ENCODE measurements at regions not wholly inside any gene's neighbourhood (a gene's known extent, or its start where the extent isn't known, plus 50 kb on each side); places are given as distances from the start of the nearest gene placed in this dataset.
"Not testable (repeated sequence)": the region's sequence is repeated elsewhere in the genome, so short reads cannot be mapped to it uniquely, and the experiment has no call there.

GRCh38 chr2:239882781-239883180 lies 142.4 kb downstream of the NDUFA10 start:
- FAIRE-seq = no peak

GRCh38 chr2:239882331-239882732 lies 142.8 kb downstream of the NDUFA10 start:
- no peak for FAIRE-seq

GRCh38 chr2:239881561-239882320 lies 143.4 kb downstream of the NDUFA10 start:
- no peak for FAIRE-seq

GRCh38 chr2:239881031-239881471 lies 144.1 kb downstream of the NDUFA10 start:
- FAIRE-seq = no peak

GRCh38 chr2:239880396-239880795 lies 144.7 kb downstream of the NDUFA10 start:
- FAIRE-seq = no peak

GRCh38 chr2:239879423-239880084 lies 145.6 kb downstream of the NDUFA10 start:
- FAIRE-seq = no peak

- no peak for FAIRE-seq
Observed at GRCh38 chr2:239878686-239879085, 146.5 kb downstream of the NDUFA10 start.

GRCh38 chr2:239876948-239877289 lies 148.2 kb downstream of the NDUFA10 start:
- FAIRE-seq = no peak

- FAIRE-seq = no peak
Observed at GRCh38 chr2:239876271-239876947, 148.7 kb downstream of the NDUFA10 start.

- no peak for FAIRE-seq
Observed at GRCh38 chr2:239874636-239875356, 150.3 kb downstream of the NDUFA10 start.

- FAIRE-seq = no peak
Observed at GRCh38 chr2:239873656-239874635, 151.2 kb downstream of the NDUFA10 start.

GRCh38 chr2:239871481-239872435 lies 153.4 kb downstream of the NDUFA10 start:
- FAIRE-seq = no peak

- FAIRE-seq = no peak
Observed at GRCh38 chr2:239870863-239871262, 154.3 kb downstream of the NDUFA10 start.

GRCh38 chr2:239870276-239870675 lies 154.9 kb downstream of the NDUFA10 start:
- FAIRE-seq = no peak

GRCh38 chr2:239869272-239870155 lies 155.6 kb downstream of the NDUFA10 start:
- no peak for FAIRE-seq

- FAIRE-seq = no peak
Observed at GRCh38 chr2:239868556-239869181, 156.5 kb downstream of the NDUFA10 start.

- FAIRE-seq = no peak
Observed at GRCh38 chr2:239866778-239867177, 158.4 kb downstream of the NDUFA10 start.

GRCh38 chr2:239866350-239866749 lies 158.8 kb downstream of the NDUFA10 start:
- FAIRE-seq = no peak

- not testable (repeated sequence) for FAIRE-seq
Observed at GRCh38 chr2:239865856-239866255, 159.3 kb downstream of the NDUFA10 start.

All from islet of Langerhans (tissue), 1 donor.